GM21576 (cell line): ENCODE measurements at regions not wholly inside any gene's neighbourhood (a gene's known extent, or its start where the extent isn't known, plus 50 kb on each side); places are given as distances from the start of the nearest gene placed in this dataset.

ENCODE experiments used
- ATAC-seq: cut with Tn5 transposase; IDR thresholded peaks from one replicate; pipeline ENCODE4 v1.9.1; 2021; ENCODE audit warnings: mild to moderate bottlenecking, moderate library complexity; ENCODE audit not compliant: unreplicated experiment

DNA sequence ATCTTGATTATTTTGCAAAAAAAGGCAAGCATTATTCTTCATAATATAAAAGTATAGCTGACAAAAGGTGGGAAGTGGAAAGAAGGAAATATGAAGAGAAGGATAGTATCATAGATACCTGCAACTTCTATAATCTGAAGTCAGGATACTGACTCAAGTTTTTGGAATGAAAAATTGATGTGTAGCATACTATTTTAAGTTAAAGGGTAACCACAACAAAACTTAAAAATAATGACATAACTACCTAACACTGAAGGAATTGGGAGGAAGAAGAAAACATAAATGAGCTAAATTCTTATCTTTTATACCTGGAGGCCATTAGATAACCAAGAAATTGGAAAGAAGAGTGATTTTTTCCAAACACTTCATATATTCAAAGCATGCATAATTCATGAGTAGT lies 51.8 kb upstream of the TLE1 start:
- ATAC-seq: no peak

DNA sequence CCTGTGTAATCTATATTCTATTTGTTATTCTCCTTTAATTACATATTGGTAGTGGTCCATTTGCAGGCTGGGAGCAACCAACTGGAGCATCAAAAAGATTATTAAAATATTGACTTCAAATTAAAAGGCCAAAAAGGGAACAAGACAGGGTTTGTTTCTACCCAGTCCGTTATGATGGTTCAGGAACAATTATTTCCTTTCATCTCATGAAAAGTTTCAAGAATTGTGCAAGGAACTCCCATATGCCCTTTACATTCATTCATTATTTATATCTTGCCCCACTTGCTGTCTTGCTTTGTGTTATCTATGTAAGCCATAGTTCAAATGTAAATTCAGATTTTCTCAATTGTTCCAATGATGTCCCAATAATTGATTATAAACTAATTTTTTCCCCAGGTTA lies 58.7 kb upstream of the TLE1 start:
- ATAC-seq: no peak

DNA sequence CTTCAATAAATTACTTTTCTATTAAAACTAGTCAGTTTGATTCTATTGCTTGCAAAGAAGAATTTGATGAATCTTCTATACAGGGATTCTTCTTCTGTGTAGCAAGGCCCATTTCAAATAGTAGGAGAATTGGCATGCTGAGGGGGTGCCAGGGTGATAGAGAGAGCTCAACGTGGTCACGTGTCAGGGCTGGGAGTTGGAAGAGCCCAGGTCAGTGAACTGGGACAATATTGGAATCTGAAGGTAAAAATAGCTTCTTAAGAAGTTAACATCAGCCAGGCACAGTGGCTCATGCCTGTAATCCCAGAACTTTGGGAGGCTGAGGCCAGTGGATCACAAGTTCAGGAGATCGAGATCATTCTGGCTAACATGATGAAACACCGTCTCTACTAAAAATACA lies 64.1 kb upstream of the TLE1 start:
- no peak for ATAC-seq

- no peak for ATAC-seq
Observed at GRCh38 chr9:81754245-81754644, 64.9 kb upstream of the TLE1 start.

- ATAC-seq: no peak
Observed at GRCh38 chr9:81755721-81756120, 66.4 kb upstream of the TLE1 start.

GRCh38 chr9:81756561-81756960 lies 67.2 kb upstream of the TLE1 start:
- ATAC-seq: no peak

DNA sequence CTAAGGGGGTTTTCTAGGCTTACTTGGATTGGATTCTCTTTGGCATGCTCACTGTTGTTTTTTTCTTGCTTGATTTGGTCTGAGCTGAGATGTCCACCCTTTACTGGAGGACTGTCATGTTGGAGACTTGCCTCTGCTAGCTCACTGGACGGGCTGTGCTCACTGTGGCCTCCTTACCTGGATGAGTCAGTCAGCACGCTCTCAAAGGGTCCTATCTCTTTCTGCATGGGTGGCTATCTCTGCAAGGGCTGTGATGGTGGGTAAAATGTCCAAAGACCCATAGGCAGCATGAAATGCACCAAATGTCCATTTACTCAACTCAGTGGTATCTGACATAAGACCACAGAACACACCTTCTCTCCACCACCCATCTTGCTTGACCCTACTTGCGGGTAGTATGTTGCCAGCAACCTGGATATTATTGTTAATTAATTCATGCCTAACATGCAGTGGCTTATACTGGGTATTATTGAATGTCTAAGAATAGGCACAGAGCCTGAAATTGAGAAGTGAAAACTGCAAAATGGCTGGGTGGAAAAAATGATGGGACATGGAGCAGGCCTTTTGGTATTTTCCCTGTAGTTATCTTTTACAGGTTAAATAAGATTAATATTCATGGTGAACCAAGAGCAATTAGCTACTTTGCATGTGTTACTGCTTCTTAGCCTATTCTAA lies 68.9 kb upstream of the TLE1 start:
- no peak for ATAC-seq

DNA sequence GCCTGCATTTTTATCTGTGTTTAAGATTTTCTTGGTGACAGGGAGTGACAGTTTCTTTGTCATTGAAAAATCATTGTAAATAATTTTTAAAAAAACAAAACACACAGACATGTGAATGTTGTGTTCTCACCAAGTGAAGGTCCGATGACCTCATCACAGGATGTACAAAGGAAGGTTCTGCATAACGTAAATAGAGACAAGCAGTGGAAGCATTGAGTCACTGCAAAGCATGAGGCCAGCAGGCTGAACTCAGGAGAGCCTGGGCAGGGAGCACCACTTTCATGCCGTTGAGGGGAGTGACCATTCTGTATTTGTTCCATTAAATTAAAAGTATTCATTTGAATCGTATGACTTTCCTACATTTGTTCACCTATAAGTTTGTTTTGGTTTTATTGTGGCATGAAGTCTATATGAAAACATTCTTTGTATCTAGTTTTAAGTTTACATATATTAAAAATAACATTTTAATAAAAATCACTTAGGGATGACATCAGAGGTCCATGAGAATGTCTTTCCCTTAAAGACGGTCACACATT lies 70.4 kb upstream of the TLE1 start:
- no peak for ATAC-seq

DNA sequence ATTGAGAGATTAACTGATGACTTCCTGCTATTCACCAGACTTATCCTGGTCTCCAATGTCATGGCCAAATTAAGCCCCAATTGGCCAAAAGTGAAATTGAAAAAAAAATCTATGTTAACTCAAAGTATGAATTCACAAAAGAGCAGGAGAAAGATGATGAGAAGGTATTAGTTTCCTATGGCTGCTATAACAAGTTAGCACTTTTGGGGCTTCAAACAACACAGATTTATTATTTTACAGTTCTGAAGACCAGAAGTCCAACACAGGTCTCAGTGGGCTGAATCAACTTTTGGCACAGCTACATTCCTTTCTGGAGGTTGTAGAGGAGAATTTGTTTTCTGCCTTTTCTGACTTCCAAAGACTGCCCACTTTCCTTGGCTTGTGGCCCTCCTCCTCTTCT lies 78.6 kb upstream of the TLE1 start:
- ATAC-seq: no peak

- no peak for ATAC-seq
Observed at GRCh38 chr9:81771571-81771970, 82.2 kb upstream of the TLE1 start.

DNA sequence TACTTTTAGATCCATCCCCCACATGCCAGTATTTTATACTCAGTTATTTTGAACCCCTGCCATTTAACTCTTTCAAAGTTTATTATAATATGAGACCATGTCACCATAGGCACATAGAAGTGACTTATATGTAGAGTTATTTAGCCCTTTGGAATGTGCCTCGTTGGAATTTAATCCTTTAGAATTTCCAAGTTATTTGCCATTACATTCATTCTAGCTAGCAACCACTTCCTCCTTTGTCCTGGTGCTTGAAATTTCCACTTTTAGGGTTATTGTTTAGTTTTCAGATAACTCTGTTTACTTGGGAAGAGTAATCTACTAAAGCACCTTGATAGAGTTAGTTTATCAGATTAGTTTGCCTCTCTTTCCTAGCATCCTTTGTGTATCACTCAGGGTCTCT lies 82.8 kb upstream of the TLE1 start:
- ATAC-seq: no peak

- ATAC-seq: no peak
Observed at GRCh38 chr9:81776390-81776789, 87.0 kb upstream of the TLE1 start.

DNA sequence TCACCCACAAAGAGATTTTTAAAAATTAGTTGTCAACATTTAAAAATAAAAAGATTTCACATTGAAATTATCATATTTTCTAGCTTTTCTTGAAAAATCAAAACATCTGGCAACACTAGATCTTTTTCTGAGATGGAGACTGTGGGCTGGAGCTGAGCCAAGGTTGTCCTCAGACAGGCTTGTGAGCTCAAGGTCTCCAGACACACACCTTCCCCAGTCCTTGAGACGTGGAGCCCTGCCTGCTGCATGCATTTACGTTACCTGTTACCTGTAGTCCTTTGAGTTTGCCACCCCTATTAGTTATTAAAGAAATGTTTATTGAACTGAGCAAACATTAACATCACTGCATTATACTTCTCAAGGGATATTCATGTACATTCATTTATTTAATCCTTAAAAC lies 87.5 kb upstream of the TLE1 start:
- no peak for ATAC-seq

GRCh38 chr9:81777482-81777881 lies 88.1 kb upstream of the TLE1 start:
- no peak for ATAC-seq

DNA sequence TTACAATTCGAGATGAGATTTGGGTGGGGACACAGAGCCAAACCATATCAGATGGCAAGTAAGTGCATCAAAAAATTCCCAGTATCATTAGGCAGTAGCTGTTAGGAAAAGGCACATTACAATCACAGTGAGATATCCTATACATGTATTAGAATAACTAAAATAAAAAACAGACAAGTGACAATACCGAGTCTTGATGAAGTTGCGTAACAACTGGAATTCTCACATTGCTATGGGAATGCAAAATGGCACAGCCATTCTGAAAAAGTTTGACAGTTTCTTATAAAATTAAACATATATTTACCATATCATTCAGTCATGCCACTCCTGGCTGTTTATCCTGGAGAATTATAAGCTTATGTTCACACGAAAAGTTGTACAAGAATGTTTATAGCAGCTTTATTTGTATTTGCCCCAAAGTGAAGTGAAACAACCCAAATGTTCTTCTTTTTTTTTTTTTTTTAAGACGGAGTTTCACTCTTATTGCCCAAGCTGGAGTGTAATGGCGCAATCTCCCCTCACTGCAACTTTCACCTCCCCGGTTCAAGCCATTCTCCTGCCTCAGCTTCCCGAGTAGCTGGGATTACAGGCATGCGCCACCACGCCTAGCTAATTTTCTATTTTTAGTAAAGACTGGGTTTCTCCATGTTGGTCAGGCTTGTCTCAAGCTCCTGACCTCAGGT lies 93.1 kb upstream of the TLE1 start:
- no peak for ATAC-seq

DNA sequence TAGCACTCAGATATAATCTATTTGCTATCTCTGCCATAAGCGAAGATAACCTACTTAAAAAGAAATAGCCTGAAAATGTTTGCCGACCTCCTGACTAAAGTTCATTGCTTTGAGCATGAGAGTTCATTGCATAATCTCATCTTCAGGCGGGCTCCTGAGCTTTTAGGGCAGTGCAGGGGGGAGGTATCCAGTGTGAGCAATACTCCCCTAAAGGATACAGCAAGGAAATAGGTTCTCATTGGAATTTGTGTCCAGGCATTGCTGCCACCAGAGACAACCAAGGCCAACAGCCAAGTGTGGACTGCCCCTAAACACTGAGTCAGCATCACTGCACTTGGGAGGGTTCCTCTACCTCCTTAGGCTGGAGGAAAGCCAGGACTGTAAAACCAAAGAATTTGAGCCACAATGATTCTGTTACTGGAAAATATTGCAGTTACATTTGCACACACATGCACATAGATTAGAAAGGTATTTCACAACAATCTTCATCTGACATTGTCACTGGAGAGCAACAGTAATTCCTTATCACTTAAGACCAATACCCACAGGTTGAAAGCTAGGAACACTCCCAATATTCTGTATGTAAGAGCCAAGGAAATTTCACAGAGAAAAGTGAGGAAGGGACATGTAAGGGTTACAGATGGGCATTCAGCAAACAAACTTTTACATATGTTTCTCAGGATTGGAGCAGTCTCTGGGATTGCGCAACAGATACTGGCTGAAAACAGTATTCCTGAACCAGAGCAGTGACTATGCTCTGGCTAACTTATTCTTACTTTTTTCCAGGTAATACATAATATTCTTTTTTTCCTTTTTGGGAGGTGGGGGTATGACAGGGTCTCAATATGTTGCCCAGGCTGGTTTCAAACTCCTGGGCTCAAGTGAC lies 98.6 kb upstream of the TLE1 start:
- no peak for ATAC-seq

GRCh38 chr9:81789721-81790120 lies 100.4 kb upstream of the TLE1 start:
- no peak for ATAC-seq

DNA sequence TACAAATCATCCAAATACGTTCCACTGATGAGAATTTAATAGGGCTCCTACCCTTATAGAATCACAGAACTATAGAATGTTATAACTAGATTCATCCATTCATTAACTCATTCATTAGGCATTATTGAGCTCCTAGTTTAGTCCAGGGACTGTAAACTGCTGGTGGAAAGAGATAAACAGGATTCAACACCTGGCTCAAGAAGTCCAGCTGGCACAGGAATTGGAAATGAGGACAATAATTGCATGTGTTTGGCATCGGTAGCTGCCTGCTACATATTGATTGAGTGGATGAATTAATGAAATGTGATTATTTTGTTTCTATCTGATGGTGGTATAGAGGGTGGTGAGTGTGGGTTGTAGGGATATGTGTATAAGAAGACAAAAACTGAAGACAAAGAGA lies 100.8 kb upstream of the TLE1 start:
- no peak for ATAC-seq

GRCh38 chr9:81791076-81791475 lies 101.7 kb upstream of the TLE1 start:
- no peak for ATAC-seq

GRCh38 chr9:81798606-81799005 lies 109.3 kb upstream of the TLE1 start:
- ATAC-seq: no peak

DNA sequence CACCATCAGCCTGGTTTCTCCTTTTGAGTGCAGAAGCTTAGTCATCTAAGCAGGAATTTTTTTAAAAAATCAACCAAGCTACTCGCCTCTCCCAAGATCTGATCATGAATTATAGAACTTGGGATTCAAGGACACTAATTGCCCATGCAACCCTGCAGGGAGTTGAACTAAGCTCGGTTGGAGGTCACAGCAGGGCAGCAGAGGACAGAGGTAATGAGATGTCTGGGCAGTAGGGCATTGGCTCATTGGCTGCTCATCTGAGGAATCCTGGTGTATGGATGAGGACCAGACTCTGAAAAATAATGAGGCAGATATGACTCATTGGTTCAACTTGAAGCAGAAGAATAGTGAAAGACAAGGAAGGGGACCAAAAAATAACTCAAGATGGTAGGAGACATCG lies 111.8 kb upstream of the TLE1 start:
- no peak for ATAC-seq

DNA sequence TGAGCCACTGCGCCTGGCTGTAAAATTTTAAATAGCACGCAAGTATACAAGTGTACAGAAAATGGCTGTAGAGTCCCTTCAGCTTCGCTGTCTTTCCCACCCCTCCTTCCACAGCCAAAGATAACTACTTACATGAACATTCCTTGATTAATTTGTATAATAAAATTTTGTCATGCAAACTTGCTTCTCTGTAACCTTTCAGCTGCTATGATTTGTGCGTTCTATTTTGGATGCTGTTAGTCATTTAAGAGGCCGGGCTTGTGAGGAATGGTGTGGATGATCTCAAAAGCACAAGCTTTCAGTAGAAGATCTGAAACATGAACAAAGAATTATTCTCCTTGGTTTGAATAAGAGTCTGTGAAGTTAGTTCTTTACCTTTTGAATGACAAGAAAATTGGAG lies 115.0 kb upstream of the TLE1 start:
- ATAC-seq: no peak
